A549 (cell line): ENCODE measurements at regions not wholly inside any gene's neighbourhood (a gene's known extent, or its start where the extent isn't known, plus 50 kb on each side); places are given as distances from the start of the nearest gene placed in this dataset.

Experiments used
- ATAC-seq, 2 experiments: fragments of 200-7000 bp in 1 of 2; fragments of >200 bp in 1 of 2; cut with Nextera tagmentation in 1 of 2; cut with Tn5 transposase in 1 of 2; 3 replicates each; pipeline versions ENCODE4 v1.8.0 to v1.9.1; 2018 to 2020; ENCODE audit warnings: mild to moderate bottlenecking in 1 of 2, moderate library complexity in 1 of 2
- CTCF ChIA-PET: fragments of 300-600 bp; sonication (Branson Sonifier 250); formaldehyde crosslinking; extraction: SDS; loops from one replicate; lab custom pipeline; 2021; ENCODE audit warnings: antibody characterized with exemption, inconsistent platforms; lab: Yijun Ruan, JAX
- POLR2A ChIA-PET: fragments of 350-600 bp; formaldehyde crosslinking; extraction: SDS; loops from one replicate; lab custom pipeline; 2021; ENCODE audit warnings: antibody characterized with exemption, inconsistent platforms; lab: Yijun Ruan, JAX
- DNase-seq, 2 experiments: peaks; one replicate each; pipeline versions ENCODE4 v3.0.0 to v3.0.0-alpha.2; 2011 to 2016; ENCODE audit warnings: low read depth in 1 of 2, low spot score in 1 of 2
- FAIRE-seq: peaks from 2 replicates; lab custom pipeline; 2011; peaks lifted over from hg19 to GRCh38; lab: Jason Lieb, UNC
- H3K27ac ChIP-seq, 2 experiments: fragments of >200 bp; sonication (Bioruptor Twin); formaldehyde crosslinking; 3 replicates each; pipeline ENCODE4 v1.5.1; 2016 to 2017
- H3K4me1 ChIP-seq: fragments of >200 bp; sonication (Bioruptor Twin); formaldehyde crosslinking; 3 replicates; pipeline ENCODE4 v1.6.1; 2016
- H3K4me2 ChIP-seq: fragments of >200 bp; sonication (Bioruptor Twin); formaldehyde crosslinking; 3 replicates; pipeline ENCODE4 v1.6.1; 2016
- H3K4me3 ChIP-seq: fragments of >200 bp; sonication (Bioruptor Twin); formaldehyde crosslinking; 3 replicates; pipeline ENCODE4 v1.5.1; 2016
- H3K9me3 ChIP-seq: fragments of >200 bp; sonication (Bioruptor Twin); formaldehyde crosslinking; 3 replicates; pipeline ENCODE4 v1.6.1; 2016
- ATOH8 ChIP-seq: fragments of 250-450 bp; sonication (Bioruptor Pico); IDR thresholded peaks from 2 replicates; pipeline ENCODE4 v1.5.0; 2020; ENCODE audit warnings: low read depth, mild to moderate bottlenecking, moderate library complexity
- CBX2 ChIP-seq: fragments of 200-600 bp; sonication (generic); IDR thresholded peaks from 2 replicates; pipeline ENCODE4 v1.6.1; 2016; ENCODE audit warnings: low read depth, mild to moderate bottlenecking, borderline replicate concordance
- CEBPB ChIP-seq, 2 experiments: fragments of >200 bp in 1 of 2; sonication (Bioruptor Twin) in 1 of 2; formaldehyde crosslinking in 1 of 2; IDR thresholded peaks; 2 replicates each; pipeline ENCODE4 v1.6.1; 2012 to 2016
- CTCF ChIP-seq: fragments of >200 bp; sonication (Bioruptor Twin); formaldehyde crosslinking; IDR thresholded peaks from 3 replicates; pipeline ENCODE4 v1.5.1; 2016
- E2F6 ChIP-seq: IDR thresholded peaks from 2 replicates; pipeline ENCODE4 v1.6.1; 2012; ENCODE audit warnings: low read depth, borderline replicate concordance
- EHF ChIP-seq: fragments of 250-450 bp; sonication (Bioruptor Pico); IDR thresholded peaks from 2 replicates; pipeline ENCODE4 v1.5.0; 2020; ENCODE audit warnings: mild to moderate bottlenecking
- EP300 ChIP-seq, 2 experiments: fragments of >200 bp; sonication (Bioruptor Twin); formaldehyde crosslinking; IDR thresholded peaks; 2 replicates in 1 of 2; 3 replicates in 1 of 2; pipeline ENCODE4 v1.6.1; 2016 to 2017
- HMGXB4 ChIP-seq: fragments of 250-450 bp; sonication (Bioruptor Pico); IDR thresholded peaks from 2 replicates; pipeline ENCODE4 v1.5.0; 2021; ENCODE audit warnings: mild to moderate bottlenecking, moderate library complexity, borderline replicate concordance
- HOXA7 ChIP-seq: fragments of 250-450 bp; sonication (Bioruptor Pico); IDR thresholded peaks from 2 replicates; pipeline ENCODE4 v1.5.0; 2020; ENCODE audit warnings: mild to moderate bottlenecking, moderate library complexity
- HOXB13 ChIP-seq: fragments of 250-450 bp; sonication (Bioruptor Pico); IDR thresholded peaks from 2 replicates; pipeline ENCODE4 v1.5.0; 2020; ENCODE audit warnings: low read depth, mild to moderate bottlenecking, moderate library complexity
- JUN ChIP-seq, 2 experiments: fragments of >200 bp; sonication (Bioruptor Twin); formaldehyde crosslinking; IDR thresholded peaks; 2 replicates in 1 of 2; 3 replicates in 1 of 2; pipeline ENCODE4 v1.6.1; 2016 to 2017
- MAFK ChIP-seq: fragments of 450-650 bp; IDR thresholded peaks from 2 replicates; pipeline ENCODE4 v1.6.1; 2014; ENCODE audit not compliant: partially characterized antibody
- MAZ ChIP-seq: fragments of 150-350 bp; IDR thresholded peaks from 2 replicates; pipeline ENCODE4 v1.6.1; 2014; ENCODE audit warnings: antibody characterized with exemption, low read depth, low read length, borderline replicate concordance
- MYC ChIP-seq: IDR thresholded peaks from 2 replicates; pipeline ENCODE4 v1.6.1; 2012; ENCODE audit warnings: mild to moderate bottlenecking, inconsistent platforms, low read length, improper control_type of control experiment, borderline replicate concordance
- PBX3 ChIP-seq: IDR thresholded peaks from 2 replicates; pipeline ENCODE4 v1.6.1; 2012
- POLR2AphosphoS2 ChIP-seq: conservative IDR thresholded peaks from 2 replicates; pipeline ENCODE4 v1.6.1; 2012; ENCODE audit warnings: low read length, improper control_type of control experiment, inconsistent platforms
- RFX5 ChIP-seq: fragments of 450-650 bp; IDR thresholded peaks from 2 replicates; pipeline ENCODE4 v1.7.1; 2014; ENCODE audit warnings: antibody characterized with exemption, mild to moderate bottlenecking, moderate library complexity
- RNF2 ChIP-seq: fragments of 200-600 bp; sonication (generic); IDR thresholded peaks from 2 replicates; pipeline ENCODE4 v1.6.1; 2016; ENCODE audit warnings: low read depth, mild to moderate bottlenecking, antibody characterized with exemption, moderate library complexity, borderline replicate concordance
- SMC3 ChIP-seq: fragments of >200 bp; sonication (Bioruptor Twin); formaldehyde crosslinking; IDR thresholded peaks from 3 replicates; pipeline ENCODE4 v1.6.1; 2018; ENCODE audit warnings: inconsistent platforms
- TP53 ChIP-seq: fragments of 250-450 bp; sonication (Bioruptor Pico); IDR thresholded peaks from 2 replicates; pipeline ENCODE4 v1.5.0; 2021; ENCODE audit warnings: mild to moderate bottlenecking, moderate library complexity
- ZC3H11A ChIP-seq: fragments of 450-650 bp; IDR thresholded peaks from 2 replicates; pipeline ENCODE4 v1.6.1; 2014; ENCODE audit warnings: antibody characterized with exemption, mild to moderate bottlenecking
- WGBS: methylation state at CpG from one replicate; pipeline ENCODE4 v1.1.6; 2017; ENCODE audit errors: missing lambda C conversion rate; 5-methylcytosine and 5-hydroxymethylcytosine counted together

GRCh38 chr4:184891816-184892397 is 66.1 kb upstream of the ACSL1 start:
- ChIA-PET POLR2A (no interaction called here), CTCF (interaction anchor here (0.6 to 0.7 kb wide), 2 partner anchors 29 to 1050 kb away, joined by 3 read pairs; no protein-coding TSS in a partner anchor)
- Histone ChIP-seq H3K27ac (no peak overlapping the region), H3K4me1 (no peaks in the 10 kb centered on the region), H3K4me2 (no peak overlapping the region), H3K4me3 (no peak overlapping the region), H3K9me3 (no peaks in the 10 kb centered on the region)
- no peak for TF ChIP-seq POLR2AphosphoS2
- no peak for TF ChIP-seq TP53 (CRISPR knock-in tag)
- no peak for TF ChIP-seq HOXB13 (CRISPR knock-in tag)
- TF ChIP-seq MAZ = no peak
- TF ChIP-seq EHF = no peak
- no peak for TF ChIP-seq RNF2
- no peak for TF ChIP-seq ZC3H11A
- no peak for TF ChIP-seq EP300 (IDR thresholded peaks at IDR 0.05)
- TF ChIP-seq E2F6 = no peak
- DNase-seq = no peak
- ATAC-seq = no peak
- no peak for FAIRE-seq
- 91% methylated on average over 2 of the region's 2 CpGs for WGBS

GRCh38 chr4:184892999-184893398 is 67.2 kb upstream of the ACSL1 start:
- Histone ChIP-seq H3K4me3 (no peak overlapping the region), H3K4me1 (no peaks in the 10 kb centered on the region), H3K9me3 (no peaks in the 10 kb centered on the region), H3K4me2 (no peak overlapping the region), H3K27ac (no peak overlapping the region)
- FAIRE-seq (no peak), ATAC-seq (no peak), DNase-seq (no peak)
- POLR2A ChIA-PET = no interaction called here
- TF ChIP-seq EHF = no peak
- no peak for TF ChIP-seq RFX5
- TF ChIP-seq JUN (IDR thresholded peaks at IDR 0.05) = no peak
- no peak for TF ChIP-seq HMGXB4 (CRISPR knock-in tag)
- no peak for TF ChIP-seq ATOH8 (CRISPR knock-in tag)
- TF ChIP-seq SMC3 = no peak
- TF ChIP-seq CEBPB (IDR thresholded peaks at IDR 0.05) = no peak
- TF ChIP-seq PBX3 = no peak
- no peak for TF ChIP-seq MAFK
- no peak for TF ChIP-seq CBX2
- no peak for TF ChIP-seq MYC
- TF ChIP-seq HOXA7 = no peak
- no peak for TF ChIP-seq CTCF
- WGBS = 51% methylated on average over 3 of the region's 3 CpGs
- CTCF ChIA-PET = no interaction called here
